HG02943 (cell line): ENCODE measurements at regions not wholly inside any gene's neighbourhood (a gene's known extent, or its start where the extent isn't known, plus 50 kb on each side); places are given as distances from the start of the nearest gene placed in this dataset.

Source experiments
- ATAC-seq: cut with Tn5 transposase; IDR thresholded peaks from one replicate; pipeline ENCODE4 v1.9.1; 2021; ENCODE audit warnings: mild to moderate bottlenecking, low read depth, moderate library complexity; ENCODE audit not compliant: unreplicated experiment

DNA sequence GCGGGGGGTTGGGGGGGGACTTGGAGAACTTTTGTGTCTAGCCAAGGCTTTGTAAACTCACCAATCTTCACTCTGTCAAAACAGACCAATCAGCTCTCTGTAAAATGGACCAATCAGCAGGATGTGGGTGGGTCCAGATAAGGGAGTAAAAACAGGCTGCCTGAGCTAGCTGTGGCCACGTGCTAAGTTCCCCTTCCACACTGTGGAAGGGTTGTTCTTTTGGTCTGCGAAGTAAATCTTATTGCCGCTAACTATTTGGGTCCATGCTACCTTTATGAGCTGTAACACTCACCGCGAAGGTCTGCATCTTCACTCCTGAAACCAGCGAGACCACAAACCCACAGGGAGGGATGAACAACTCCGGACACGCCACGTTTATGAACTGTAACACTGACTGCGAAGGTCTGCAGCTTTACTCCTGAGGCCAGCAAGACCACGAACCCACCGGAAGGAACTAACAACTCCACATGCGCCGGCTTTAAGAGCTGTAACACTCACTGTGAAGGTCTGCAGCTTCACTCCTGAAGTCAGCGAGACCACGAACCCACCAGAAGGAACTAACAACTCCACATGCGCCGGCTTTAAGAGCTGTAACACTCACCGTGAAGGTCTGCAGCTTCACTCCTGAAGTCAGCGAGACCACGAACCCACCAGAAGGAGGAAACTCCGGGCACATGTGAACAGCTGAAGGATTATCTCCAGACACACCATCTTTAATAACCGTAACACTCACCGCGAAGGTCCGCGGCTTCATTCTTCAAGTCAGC, 186.6 kb downstream of the ID4 start:
- peak; percentile 87 for ATAC-seq

DNA sequence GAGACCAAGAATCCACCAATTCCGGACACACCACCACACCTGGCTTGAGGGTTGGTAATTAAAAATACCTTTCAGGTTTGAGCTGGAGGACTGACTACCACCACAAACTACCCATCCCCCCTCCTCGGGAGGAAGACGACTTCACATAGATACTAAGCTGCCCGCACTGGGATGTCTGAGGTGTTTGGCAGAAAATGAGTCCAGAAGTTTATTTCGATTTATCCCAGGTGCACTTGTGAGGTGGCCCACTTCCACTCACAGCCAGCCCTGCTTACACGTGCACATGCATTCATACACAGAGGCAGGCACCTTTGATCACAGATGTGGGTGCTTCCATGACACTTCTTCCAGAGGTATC, 187.1 kb downstream of the ID4 start:
- no peak for ATAC-seq

GRCh38 chr6:20024978-20025377, 187.3 kb downstream of the MBOAT1 start:
- ATAC-seq: no peak

- no peak for ATAC-seq
These were observed 186.6 kb downstream of the MBOAT1 start for GRCh38 chr6:20025681-20026080.

- ATAC-seq: no peak
These were observed 184.1 kb downstream of the MBOAT1 start for GRCh38 chr6:20028143-20028542.

GRCh38 chr6:20028562-20028961, 183.7 kb downstream of the MBOAT1 start:
- ATAC-seq: no peak

GRCh38 chr6:20029979-20030378, 182.3 kb downstream of the MBOAT1 start:
- no peak for ATAC-seq

GRCh38 chr6:20031342-20031741, 180.9 kb downstream of the MBOAT1 start:
- ATAC-seq: no peak

GRCh38 chr6:20033697-20034407, 178.4 kb downstream of the MBOAT1 start:
- no peak for ATAC-seq

- no peak for ATAC-seq
These were observed 177.9 kb downstream of the MBOAT1 start for GRCh38 chr6:20034408-20034769.

- no peak for ATAC-seq
These were observed 176.1 kb downstream of the MBOAT1 start for GRCh38 chr6:20036141-20036677.

GRCh38 chr6:20038410-20039204, 173.7 kb downstream of the MBOAT1 start:
- ATAC-seq: no peak

DNA sequence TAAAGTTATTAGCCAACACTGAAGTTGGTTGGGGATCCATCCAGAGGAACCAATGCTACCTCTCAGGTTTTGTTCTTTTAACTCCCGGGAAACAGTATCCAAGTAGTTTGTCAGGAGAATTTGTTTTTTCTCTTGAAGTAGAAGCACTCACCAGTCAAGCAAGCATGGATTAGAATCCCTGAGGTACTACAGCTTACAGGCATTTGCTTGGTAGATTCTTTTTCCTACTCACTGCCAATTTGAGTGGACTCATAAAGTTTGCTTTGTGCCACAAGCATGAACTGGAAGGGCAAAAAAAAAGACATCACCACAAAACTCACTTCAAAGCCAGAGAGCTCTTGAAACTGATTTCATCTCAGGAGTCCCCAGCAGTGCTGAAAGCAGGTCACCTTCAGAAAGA, 167.4 kb downstream of the MBOAT1 start:
- ATAC-seq: no peak
